KG1 (cell line): ENCODE measurements at regions not wholly inside any gene's neighbourhood (a gene's known extent, or its start where the extent isn't known, plus 50 kb on each side); places are given as distances from the start of the nearest gene placed in this dataset.

Experiments used
- DNase-seq: peaks from one replicate; lab custom pipeline; 2025; lab: John Stamatoyannopoulos, UW

DNA sequence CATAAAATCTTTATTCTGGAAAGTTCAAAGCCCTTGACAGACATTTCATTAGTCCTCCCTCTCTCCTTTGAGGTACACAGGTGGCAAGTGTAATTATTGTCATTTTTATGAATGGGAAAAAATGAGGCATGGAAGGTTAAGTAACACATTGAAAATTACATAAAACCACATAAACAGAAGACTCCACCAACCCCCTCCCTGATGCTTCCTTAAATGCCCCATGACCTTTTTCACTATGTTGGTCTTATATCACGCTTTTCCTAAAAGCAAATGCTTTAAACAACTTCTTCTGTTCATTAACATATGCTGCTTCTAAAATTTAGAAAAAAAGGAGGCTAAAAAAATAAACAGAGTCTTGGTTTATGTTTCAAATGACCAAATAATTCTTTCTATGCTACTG, 648.4 kb downstream of the PTPRC start:
- DNase-seq, result no peak

DNA sequence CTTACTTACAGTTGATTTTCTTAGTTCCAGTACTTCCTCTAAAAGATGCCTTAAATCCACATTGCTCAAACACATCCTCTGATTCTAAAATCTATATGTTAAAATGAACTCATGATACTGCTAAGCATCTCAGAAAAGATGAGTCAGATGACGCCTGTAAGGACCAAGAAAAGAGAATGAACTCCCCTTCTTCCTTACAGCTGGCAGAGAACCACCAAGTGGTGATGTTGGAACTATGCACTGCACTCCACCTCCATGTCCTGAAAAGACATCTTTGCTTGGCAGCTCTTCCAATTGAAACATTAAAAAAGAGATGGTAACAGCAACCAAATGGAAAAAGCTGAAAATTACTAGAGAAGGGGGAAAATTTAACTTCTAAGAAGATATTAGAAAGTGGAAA, 648.8 kb downstream of the PTPRC start:
- no peak for DNase-seq

DNA sequence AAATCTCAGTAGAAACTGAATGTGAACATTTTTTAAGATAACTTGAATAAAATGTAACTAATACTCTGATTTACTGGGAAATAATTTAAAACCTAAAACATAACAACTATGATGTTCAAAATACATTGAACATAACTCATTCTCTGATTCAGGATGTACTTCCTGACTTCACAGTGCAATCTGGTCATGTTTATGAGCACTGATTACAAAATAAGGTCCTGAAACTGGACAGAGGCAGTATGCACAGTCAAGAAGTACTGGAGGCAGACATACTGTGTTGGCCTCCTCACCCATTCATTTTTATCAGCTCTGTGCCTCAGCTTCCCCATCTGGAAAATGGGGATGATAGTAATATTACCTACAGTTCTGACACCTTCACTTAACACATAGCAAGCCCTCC, 651.3 kb downstream of the PTPRC start:
- no peak for DNase-seq

DNA sequence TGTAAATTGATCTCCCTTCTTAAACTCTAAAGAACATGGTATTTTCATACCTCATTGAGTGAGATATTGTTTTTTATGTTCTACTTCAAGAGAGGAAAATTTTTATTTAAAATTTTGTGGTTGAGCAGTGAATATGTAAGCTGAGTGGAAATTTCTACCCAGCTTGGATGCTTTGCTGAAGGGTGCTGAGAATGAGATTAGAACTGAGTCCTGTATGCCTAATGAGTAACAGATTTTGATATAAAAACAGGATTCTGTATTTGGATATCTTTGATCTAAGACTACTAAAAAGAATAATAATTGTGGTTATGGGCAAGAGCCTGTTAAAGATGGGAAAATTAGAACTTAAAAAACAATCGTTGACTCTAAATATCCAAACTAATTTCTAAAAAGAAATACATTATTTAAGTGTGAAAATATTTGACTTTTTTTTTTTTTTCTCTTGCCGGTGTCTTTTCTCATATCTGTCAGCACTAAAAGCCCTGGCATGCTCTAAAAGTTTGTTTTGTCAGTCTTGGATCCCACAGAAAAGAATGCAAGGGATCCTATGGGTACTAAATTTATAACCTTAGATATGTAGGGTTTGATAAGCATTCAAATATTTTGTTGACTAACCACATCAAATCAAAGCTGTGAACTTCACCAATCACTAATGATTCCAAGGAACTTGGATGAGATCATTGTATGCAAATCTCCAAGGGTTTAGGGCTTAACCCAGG, 652.3 kb downstream of the PTPRC start:
- no peak for DNase-seq

DNA sequence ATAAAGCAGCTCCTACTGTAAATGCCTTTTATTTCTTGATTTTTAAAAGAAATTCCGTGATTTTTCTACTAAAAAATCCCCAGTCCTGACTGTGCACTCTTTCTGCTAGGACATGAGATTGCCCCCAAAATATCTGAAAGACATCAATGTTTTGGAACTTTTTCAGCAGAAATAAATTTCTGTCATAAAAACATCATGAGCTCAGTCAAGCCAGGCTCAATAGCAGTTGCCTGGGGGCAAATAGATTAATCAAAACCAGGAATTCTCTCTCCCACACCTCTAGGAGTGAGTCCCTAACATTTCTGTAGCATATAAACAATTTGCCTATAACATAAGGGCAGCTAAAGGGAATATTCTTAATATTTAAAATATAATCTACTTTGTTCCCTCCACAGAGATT, 654.1 kb downstream of the PTPRC start:
- DNase-seq, result no peak

DNA sequence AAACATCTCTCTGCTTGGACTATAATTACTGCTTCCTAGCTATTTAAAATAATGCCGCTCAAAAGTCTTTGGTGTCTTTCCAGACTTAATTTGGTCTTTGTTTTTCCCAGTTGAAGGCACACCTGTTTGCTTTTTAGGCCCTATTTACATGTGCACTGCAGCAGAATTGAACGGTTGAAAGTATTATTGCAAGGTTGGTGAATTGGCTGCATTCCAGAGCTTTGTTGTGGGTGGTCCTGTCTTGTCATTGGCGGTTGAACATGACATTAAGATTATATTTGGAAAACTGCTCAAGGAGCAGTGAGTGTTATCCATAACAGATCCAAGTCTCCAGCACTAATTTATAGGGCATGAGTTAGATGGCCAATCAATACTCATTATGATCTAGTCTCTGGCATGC, 656.3 kb downstream of the PTPRC start:
- DNase-seq, result no peak

DNA sequence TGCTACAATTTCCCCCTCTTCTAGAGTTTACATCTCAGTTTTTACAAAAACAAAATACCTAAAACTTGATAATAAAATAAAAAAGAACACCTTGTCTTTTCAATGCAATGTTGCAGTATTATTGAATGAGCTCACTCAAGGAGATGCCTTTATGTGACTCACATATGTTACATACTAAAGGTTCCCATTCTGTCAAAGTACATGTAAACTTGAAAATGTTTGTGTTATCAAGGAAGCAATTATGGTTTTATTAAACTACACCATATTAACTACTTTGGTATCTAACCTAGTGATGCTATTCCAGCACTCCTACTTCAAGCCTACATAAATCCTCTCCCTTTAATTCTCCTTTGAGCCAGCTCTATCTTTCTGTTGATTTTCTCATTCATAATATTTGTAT, 658.3 kb downstream of the PTPRC start:
- no peak for DNase-seq

DNA sequence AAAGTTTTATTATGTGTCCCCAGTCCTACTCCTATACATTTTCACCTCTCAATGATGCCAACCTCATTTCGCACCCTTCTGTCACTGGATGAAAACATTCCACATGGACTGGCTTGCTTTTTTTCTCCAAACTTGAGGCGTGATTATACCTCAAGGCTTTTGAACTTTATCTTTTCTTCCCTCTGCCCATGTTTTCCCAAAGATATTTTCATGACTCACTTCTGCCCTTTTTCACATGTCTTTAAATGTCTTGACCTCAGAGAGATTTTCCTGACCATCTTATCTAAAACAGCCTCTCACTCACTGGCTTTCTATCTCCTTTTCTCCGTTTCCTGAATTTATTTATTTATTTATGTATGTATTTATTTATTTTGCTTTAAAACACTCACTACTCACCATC, 659.0 kb downstream of the PTPRC start:
- DNase-seq, result no peak

DNA sequence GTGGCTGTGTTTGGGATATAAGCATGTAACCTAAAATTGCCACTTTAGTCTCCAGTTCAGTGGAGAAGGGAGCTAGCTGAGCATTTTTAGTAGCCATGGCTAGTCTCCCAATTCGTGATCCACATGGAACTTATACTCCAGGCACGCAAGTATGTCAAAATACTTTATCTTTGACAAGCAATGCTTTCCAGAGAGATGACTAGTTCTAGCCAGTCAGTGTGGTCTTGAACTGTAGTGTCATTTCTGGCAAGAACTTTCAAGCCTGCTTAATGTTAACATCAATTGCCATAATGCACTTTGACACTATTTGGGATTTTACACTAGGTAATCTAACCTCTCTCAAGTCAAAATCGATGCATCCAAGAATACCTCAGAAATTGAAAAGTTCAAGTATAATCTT, 660.0 kb downstream of the PTPRC start:
- no peak for DNase-seq

DNA sequence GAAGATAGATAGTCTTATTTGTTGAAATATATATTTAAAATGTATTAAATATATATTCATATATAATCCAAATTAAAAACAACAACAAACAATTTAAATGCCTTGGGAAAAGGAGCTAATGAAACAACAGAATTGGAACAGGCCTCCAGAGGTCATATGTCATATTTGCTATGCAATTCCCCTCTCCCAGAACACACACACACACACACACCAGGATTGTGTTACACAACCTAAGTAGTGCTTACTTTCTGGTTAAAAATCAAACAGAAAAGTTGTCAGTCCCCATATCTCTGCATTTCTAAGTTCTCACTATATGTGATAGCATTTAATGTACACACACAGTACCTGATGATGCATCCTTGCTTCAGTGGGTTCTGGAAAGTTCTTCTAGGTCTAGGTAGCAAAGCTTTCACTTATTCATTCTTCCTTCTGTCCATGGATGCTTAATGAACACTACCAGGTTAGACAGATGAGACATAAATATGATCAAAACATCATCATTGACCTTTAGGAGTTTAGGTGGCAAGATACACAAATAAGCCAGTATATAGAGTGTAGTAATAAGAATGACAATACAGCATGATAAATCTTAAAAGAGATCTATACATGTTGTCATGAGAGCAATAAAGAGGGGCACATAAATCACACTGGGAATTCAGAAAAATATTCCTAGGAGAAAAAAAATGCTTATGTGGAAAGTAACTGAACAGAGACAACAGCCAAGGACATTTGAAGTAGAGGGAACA, 662.8 kb downstream of the PTPRC start:
- DNase-seq, result no peak

DNA sequence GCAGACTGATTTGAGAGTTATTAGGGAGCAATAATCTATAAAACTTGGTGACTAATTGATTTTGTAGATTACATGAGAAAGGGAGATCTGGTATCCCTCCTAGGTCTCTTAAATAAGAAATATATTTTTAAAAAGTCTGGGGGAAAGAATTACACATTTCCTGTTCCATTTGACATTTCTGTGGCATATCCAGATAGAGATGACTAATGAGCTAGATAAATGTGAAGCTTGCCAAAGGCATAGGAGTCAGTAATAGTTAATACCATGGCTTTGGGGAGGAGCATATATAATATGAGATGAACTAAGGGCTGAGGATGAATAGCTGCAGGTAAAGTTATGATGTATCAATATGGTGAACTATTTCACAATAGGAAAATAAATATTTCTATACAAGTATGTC, 663.7 kb downstream of the PTPRC start:
- DNase-seq, result no peak

DNA sequence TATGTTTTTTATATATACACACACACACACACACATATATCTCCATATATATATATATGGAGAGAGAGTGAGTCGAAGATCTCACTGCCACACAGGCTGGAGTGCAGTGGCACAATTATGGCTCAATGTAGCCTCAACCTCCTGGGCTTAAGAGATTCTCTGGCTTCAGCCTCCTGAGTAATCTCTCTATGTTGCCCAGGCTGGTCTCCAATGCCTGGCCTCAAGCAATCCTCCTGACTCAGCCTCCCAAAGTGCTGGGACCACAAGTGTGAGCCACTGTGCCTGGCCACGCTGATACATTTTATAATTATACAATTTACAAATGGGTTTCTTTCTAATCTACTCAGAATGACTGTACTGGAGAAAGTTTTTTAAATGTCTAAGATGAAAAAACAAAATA, 664.2 kb downstream of the PTPRC start:
- no peak for DNase-seq

DNA sequence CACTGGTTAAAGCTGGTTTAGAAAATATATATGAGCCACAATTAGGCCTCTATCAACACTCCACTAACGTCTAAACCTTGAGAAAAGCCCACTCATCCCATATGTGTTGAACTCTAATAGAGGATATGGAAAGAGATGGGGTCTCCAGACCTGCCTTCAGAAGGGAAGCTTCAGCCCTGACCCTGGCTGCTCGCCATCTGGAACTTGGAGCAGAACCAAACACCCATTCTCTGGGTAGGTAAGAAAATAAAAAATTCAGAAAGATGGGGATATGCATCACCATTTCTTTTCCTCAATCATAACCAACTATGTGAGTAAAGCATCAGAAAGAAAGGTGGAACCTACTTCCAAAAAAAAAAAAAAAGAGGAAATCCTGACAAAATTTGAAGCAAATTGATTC, 666.2 kb downstream of the PTPRC start:
- DNase-seq, result no peak

DNA sequence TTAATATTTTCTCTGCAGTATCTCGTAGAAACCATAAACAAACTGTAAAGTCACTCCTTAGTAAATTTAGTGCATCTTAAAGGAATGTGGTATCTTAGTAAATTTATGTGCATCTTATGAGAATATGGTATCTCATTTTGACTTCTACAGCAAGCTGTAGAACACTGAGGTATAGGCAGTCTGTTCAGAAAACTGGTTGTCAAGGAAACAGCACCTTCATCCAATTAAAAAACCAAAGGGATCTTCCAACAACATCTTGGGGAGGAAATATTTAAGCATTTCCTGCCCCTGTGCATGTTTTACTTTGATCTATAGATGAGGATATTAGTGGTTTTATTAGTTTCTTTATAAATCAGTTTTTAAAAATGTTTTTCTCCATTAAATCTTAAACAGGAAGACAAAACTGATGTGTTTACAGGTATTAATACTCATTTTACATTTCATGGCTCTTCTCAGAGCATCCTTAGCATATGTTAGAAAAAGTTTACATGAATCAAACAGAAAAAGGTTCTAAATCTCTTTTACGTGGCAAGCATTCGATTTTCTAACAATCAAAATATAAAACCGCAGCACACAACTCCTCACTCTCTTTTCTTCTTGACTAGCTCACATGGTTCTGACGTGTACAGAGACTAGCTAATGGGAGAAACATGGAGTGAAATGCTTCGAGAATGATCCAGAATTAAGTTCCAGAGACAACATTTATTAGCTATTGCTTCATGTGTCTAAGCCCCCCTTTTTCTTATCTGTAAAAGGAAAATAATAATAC, 668.8 kb downstream of the PTPRC start:
- DNase-seq, result no peak

DNA sequence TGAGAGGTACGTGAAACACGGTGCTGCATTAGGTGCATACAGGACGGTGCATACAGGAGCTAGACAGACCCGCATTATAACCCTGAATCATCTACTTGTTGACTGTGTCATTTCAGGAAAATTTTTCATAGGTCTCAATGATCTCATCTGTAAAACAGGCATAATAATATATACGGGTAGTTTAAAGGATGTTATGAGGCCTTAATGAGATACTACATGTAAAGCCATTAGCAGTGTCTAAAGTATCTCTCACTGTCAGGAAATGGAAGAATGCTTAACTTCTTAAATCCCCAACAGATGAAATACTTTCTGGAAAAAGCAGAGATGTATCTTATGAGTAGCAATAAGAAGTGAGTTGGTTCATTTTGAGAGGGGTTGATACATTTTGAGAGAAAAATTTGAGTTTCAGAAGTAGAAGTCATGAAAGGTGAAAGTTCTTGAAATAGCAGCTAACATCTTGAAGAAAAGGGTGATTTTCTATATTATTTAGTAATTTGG, 669.6 kb downstream of the PTPRC start:
- DNase-seq, result no peak

DNA sequence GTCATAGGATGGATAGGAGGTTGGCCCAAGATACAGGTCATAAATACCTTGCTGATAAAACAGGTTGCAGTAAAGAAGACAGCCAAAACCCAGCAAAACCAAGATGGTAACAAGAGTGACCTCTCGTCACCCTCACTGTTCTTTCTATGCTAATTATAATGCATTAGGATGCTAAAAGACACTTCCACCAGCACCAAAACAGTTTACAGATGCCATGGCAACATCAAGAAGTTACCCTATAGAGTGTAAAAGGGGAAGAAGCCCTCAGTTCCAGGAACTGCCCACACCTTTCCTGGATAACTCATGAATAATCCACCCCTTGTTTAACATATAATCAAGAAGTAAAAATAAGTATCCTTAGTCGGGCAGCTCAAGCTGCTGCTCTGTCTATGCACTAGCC, 671.9 kb downstream of the PTPRC start:
- DNase-seq, result no peak

DNA sequence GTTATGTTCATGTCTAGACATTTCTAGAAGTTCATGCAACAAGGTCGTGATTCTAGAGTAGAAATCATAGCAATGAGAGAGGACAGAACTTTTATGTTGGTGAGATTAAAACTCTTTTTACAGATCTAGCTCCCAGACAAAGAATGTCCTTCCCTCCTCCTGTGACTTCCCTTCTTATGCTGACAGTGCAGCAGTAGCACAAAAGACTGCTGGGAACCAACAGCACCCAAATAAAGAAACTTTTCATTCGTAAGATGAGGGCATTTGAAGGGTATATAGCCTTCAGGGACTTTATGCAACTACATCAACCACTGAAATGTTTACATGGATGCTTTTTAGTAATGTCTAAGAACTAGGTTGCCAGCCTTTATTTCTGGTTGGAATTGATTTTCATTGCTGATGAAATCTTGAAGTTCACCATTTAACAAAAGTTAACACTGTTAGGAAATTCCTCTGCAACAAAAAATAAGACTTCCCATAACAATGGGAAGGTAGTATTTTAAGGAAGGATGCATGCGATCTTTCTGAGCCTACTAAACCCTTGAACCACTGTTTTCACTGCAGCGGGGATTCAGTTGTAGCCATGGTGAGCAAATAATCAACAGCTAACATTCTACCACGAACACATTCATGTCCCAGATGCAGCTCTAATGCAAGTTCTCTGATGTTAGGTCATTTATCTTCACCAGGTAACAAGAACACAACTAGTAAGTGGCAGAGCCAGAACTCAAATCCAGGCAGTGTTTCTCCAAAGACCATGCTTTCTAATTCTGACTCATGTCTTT, 672.8 kb downstream of the PTPRC start:
- no peak for DNase-seq

DNA sequence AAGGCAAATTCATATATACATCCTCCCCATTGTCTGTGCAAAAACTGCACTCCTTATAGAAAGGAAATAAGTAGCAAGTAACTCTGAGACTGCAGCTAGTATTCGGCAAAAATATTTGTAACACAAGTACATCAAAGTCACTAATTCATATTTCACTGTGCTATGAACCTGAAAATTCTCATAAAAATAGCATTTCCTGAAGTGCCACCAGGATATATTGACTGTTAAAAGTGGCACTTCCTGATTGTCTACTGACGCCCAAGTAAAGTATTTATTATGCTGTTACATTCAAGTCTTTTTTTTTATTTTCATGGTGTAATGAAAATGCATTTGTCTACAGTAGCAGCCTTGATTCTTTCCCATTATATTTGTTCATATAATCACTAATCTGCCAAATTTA, 673.8 kb downstream of the PTPRC start:
- DNase-seq, result no peak

DNA sequence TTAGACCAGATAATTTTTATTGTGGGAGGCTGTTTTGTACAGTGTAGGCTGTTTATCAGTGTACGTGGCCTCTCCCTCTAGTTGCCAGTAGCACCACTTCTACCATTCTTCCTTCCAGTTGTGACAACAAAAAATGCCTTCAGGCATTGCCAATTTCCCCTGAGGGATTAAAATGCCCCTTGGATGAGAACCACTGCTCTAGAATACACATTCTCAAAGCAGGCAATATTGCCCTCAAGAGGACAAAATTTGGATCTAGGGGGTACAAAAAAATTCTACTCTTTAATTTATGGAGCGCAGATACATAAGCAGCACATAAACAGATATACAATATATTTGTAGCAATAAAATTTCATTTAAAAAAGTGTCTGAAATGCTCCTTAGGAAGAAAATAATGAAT, 674.6 kb downstream of the PTPRC start:
- no peak for DNase-seq

DNA sequence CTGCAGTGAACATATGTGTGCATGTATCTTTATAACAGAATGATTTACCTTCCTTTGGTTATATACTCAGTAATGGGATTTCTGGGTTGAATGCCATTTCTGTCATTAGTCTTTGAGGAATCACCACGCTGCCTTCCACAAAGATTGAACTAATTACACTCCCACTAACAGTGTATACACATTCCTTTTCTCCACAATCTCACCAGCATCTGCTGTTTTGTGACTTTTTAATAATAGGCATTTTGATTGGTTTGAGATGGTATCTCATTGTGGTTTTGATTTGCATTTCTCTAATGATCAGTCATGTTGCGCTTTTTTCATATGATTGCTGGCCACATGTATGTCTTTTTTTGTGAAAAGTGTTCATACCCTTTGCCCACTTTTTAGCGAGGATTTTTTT, 680.5 kb downstream of the PTPRC start:
- DNase-seq, result no peak

DNA sequence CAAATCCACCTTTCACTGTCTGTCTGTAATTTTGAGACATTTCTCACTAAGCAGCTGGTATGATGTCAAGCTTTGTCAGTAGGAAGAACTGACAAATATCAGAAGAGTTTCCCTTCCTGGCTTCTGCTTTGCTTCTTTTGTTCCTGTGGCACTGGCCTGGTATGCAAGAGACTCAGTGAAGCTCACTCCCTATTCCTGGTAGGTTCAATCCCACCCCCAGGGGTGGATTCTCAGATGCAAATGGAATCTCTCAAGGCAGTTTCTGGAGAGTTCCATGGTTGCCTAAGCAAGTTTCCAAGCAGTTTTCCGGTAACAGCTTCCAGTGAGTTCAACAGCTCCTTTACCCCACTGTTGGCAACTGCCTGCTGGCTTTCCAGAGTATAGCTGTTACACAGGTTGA, 683.4 kb downstream of the PTPRC start:
- no peak for DNase-seq

DNA sequence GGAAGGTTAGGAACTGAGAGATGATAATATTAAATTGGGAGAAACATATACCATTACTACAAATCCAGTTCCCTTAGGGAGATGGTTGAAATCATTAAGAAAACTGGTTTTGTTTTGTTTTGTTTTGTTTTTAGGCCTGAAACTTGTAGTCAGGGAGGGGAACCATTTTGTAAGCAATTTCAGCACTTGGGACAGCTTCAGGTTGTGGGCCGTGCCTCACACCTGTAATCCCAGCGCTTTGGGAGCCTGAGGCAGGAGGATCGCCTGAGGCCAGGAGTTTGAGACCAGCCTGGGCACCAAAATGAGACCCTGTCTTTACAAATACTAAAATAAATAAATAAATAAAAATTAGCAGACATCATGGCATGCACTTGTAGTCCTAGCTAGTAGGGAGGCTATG, 694.3 kb upstream of the NR5A2 start:
- DNase-seq, result no peak
